ENCODE measurements at regions not wholly inside any gene's neighbourhood (a gene's known extent, or its start where the extent isn't known, plus 50 kb on each side); places are given as distances from the start of the nearest gene placed in this dataset.

DNA sequence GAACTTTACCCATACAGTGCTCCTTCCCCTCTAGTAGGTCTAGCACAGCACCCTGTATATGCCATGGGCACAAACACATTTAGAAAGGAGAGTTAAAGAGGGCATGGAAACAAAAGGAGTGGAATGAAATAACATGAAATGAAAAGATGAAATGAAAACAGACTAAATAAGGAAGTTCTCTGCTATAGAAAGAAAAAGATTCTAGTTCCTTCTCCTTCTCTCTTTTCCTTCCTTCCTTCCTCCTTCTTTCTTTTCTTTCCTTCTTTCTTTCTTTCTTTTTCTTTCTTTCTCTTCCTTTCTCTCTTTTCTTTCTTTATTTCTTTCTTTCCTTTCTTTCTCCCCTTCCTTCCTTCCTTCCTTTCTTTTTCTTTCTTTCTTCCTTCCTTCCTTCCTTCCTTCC, 2197.4 kb downstream of the PCDH7 start:
- TF ChIP-seq EZH2 (IDR thresholded peaks at IDR 0.05; ENCODE audit: insufficient read depth, poor library complexity, severe bottlenecking) = no peak
- no peak for TF ChIP-seq EZH2phosphoT487 (IDR thresholded peaks at IDR 0.05; ENCODE audit: insufficient read depth, low read depth)
